HG03095 (cell line): ENCODE measurements at regions not wholly inside any gene's neighbourhood (a gene's known extent, or its start where the extent isn't known, plus 50 kb on each side); places are given as distances from the start of the nearest gene placed in this dataset.
"Not testable (repeated sequence)": the region's sequence is repeated elsewhere in the genome, so short reads cannot be mapped to it uniquely, and the experiment has no call there.

Experiments used
- ATAC-seq: cut with Tn5 transposase; IDR thresholded peaks from one replicate; pipeline ENCODE4 v1.9.1; 2021; ENCODE audit warnings: moderate library complexity; ENCODE audit not compliant: unreplicated experiment

- no peak for ATAC-seq
These were observed 557.2 kb upstream of the GRIA3 start for GRCh38 chrX:122626871-122627270.

DNA sequence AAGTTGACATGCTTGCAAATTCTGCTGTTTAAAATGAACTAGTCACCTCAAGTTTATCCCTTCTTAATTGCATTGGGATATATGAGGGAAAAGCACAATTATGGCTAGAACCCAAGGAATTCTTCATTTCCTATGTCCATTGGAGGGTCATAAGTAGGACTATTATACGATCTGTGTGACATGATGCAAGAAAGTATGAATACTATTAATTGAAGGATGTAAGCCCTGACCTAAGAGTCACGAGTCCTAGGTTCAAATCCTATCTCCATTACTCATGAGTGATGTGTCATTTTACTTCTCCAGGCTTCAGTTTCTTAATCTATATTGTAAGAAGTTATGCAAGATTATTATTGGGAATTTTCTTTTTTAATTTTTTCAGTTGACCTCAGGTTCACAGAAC, 542.9 kb upstream of the GRIA3 start:
- no peak for ATAC-seq

DNA sequence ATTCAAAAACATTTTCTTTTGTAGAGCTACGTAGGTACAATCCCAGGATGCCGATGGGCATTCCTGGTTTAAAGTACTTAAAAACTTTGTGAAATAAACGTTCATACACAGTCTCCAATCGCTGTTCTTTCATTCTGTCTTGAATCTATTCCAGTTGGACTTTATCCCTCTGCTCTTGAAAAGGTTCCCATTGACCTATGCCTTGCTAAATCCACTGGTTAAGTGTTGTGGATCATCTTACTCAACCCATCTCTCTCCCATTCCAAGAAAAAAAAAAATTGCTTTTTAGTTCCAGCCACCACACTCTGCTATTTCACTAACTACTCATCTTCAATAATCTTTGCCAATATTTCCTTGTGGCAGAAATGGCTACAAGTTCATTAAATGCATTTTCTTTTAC, 542.3 kb upstream of the GRIA3 start:
- no peak for ATAC-seq

- not testable (repeated sequence) for ATAC-seq
These were observed 528.8 kb upstream of the GRIA3 start for GRCh38 chrX:122655256-122655655.

DNA sequence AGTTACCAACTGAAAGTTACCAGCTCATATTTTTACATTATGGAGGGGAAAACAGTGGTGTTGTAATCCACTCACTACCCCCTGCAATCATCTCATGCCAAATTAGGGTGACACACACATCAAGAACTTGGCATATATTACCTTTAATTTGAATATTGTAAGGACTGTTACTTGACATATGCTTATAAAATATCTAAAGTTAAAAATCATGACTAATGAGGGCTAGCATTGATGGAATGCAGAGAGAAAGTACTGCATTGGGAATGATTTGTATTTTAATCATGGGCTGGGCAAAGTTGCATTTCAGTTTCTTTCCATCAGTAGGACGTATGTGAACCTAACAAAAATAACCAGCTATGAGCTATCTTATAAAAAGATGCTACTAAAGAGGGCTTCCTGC, 517.5 kb upstream of the GRIA3 start:
- no peak for ATAC-seq

- no peak for ATAC-seq
These were observed 516.4 kb upstream of the GRIA3 start for GRCh38 chrX:122667667-122668066.

DNA sequence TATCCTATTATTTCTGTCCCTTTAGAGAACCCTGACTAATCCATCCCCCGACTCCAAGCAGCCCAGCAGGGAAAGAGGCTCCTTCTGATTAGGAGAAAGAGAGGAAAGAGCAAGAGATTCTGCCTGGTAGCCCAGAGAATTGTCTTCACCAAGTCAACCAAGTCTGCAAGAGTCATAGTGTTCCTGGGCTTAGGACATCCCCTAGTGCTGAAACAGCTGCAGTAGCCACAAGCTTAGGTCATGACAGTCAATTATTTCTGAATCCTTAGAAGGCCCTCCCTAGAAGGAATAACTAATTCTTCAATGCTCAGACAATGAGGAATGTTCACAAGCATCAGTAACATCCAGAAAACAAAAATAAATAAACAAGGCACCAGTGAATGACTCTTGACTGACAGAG, 480.3 kb upstream of the GRIA3 start:
- no peak for ATAC-seq

- no peak for ATAC-seq
These were observed 444.3 kb upstream of the GRIA3 start for GRCh38 chrX:122739770-122740169.

- no peak for ATAC-seq
These were observed 413.5 kb upstream of the GRIA3 start for GRCh38 chrX:122770581-122770980.

- ATAC-seq: no peak
These were observed 412.1 kb upstream of the GRIA3 start for GRCh38 chrX:122771933-122772332.

DNA sequence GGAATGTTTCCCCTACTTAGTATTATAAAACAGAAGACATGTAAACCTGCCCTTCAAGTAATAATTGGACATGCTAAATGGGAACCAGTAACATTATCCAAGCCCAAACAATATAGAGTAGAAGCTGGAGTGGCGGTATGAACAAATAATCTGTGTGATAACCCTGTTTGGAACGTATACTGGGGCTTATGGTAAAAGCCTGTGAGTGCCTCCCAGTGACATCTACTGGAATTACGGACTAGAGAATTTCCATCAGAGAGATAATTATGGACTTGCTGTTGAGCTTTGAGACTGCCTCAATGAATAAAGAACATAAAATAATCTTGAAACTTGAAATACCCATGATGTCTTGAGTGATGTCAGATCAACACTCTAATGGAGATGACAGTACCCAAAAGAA, 406.3 kb upstream of the GRIA3 start:
- ATAC-seq: no peak

- ATAC-seq: no peak
These were observed 400.2 kb upstream of the GRIA3 start for GRCh38 chrX:122783918-122784317.

DNA sequence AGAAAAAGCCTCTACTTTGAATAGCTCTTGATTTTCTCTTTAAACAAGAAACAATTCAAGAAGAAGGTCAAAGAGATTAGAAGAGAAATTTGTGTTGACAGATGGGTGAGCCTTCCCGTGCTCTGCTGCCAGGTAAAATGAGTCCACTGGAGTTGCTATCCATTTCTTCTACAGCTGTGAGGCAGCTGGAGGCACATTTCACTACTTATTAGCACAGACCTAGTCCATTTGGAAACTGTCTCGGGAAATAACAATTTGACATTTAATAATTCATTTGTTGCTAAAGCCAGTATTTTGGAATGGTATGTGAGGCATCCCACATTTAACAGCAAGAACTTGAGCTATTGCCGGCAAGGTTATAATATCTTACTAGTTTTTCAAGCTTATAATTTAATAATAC, 396.8 kb upstream of the GRIA3 start:
- ATAC-seq: no peak

DNA sequence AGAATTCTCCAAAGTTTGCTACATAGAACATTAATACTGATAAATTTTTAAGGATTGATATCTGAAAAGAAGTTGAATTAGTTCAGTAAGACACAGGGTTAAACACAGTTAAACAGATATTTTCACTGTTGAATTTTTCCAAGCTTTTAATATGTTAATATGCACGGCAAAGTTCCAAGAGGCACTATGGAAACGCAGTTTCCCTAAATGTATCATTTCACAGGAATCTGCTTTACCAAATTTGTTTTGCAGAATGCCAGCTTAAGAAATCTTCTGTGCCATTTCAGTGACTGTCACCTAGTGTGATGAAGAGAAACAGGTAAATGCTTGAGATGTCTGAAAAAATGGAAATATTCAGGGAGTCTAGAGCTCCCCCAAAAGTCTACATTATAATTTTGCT, 395.9 kb upstream of the GRIA3 start:
- ATAC-seq: no peak

- ATAC-seq: no peak
These were observed 393.5 kb upstream of the GRIA3 start for GRCh38 chrX:122790376-122791095.

GRCh38 chrX:122813876-122814275, 370.2 kb upstream of the GRIA3 start:
- ATAC-seq: no peak

DNA sequence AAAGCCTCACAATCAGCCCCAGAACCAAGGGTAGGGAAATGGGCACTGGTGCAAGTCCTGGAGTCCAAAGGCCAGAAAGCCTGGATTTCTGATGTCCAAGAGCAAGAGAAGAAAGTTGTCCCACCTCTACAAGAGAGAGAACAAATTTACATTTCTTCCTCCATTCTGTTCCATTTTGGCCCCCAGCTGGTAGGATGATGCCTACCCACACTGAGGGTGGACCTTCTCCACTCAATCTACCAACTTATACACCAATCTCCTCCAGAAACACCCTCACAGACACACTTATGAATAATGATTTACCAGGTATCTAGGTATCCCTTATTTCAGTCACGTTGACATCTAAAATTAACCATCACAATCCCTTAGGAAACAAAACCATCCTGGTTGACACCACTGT, 367.8 kb upstream of the GRIA3 start:
- ATAC-seq: no peak

GRCh38 chrX:122817321-122817955, 366.6 kb upstream of the GRIA3 start:
- ATAC-seq: no peak

- ATAC-seq: no peak
These were observed 366.0 kb upstream of the GRIA3 start for GRCh38 chrX:122818068-122818467.

GRCh38 chrX:122833230-122833629, 350.8 kb upstream of the GRIA3 start:
- ATAC-seq: no peak

- no peak for ATAC-seq
These were observed 348.2 kb upstream of the GRIA3 start for GRCh38 chrX:122835886-122836285.

DNA sequence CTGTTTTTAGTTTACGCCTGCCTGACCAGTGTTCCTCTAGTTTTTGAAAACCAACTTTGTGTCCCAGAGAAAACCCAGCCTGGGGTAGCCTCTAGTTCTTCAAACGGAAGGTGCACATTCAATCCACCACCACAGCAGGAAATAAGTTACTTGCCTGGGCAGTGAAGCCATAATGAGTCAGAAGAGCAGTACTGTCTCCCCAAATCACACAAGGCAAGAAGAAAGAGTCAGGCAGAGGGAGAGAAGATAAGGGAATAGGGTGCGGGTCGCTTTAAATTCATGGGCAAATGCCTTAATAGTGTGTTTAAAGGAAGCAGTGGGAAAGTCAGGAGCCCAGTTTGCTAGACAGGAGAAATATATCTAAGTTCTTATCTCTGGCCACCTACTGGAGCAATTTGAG, 333.8 kb upstream of the GRIA3 start:
- ATAC-seq: no peak

- no peak for ATAC-seq
These were observed 327.9 kb upstream of the GRIA3 start for GRCh38 chrX:122856205-122856604.
